ENCODE measurements at regions not wholly inside any gene's neighbourhood (a gene's known extent, or its start where the extent isn't known, plus 50 kb on each side); places are given as distances from the start of the nearest gene placed in this dataset.

GRCh38 chr5:164824671-164825070, 1319.3 kb downstream of the MAT2B start:
- Histone ChIP-seq H3K36me3 (no peaks in the 10 kb centered on the region), H3K4me1 (no peaks in the 10 kb centered on the region), H3K27ac (no peak overlapping the region), H3K27me3 (no peaks in the 10 kb centered on the region), H3K9me3 (no peaks in the 10 kb centered on the region), H3K4me3 (no peak overlapping the region)
- TF ChIP-seq CTCF (IDR thresholded peaks at IDR 0.05 in 4 of 5, conservative IDR thresholded peaks at IDR 0.05 in 1 of 5) (no peak), POLR2A (IDR thresholded peaks at IDR 0.05) (no peak)
- intact Hi-C loops (cut with DNase I; ENCODE audit: low total_unique reads) (no loop called here), in situ Hi-C loops (cut with MboI; ENCODE audit: low sequenced_read_pairs in 4 of 4) (no loop called here)
- ATAC-seq (no peak), DNase-seq (no peak)

- Histone ChIP-seq H3K36me3 (no peaks in the 10 kb centered on the region), H3K4me1 (no peaks in the 10 kb centered on the region), H3K27ac (no peak overlapping the region), H3K4me3 (no peak overlapping the region), H3K9me3 (no peaks in the 10 kb centered on the region), H3K27me3 (no peaks in the 10 kb centered on the region)
- intact Hi-C loops (cut with DNase I; ENCODE audit: low total_unique reads) (no loop called here), in situ Hi-C loops (cut with MboI; ENCODE audit: low sequenced_read_pairs in 4 of 4) (no loop called here)
- TF ChIP-seq CTCF (IDR thresholded peaks at IDR 0.05 in 4 of 5, conservative IDR thresholded peaks at IDR 0.05 in 1 of 5) (no peak), POLR2A (IDR thresholded peaks at IDR 0.05) (no peak)
- DNase-seq (no peak), ATAC-seq (no peak)
Measured at GRCh38 chr5:164832516-164832915, 1327.1 kb downstream of the MAT2B start.

- Histone ChIP-seq H3K36me3 (no peaks in the 10 kb centered on the region), H3K27ac (no peak overlapping the region), H3K9me3 (no peaks in the 10 kb centered on the region), H3K4me3 (no peak overlapping the region), H3K27me3 (no peaks in the 10 kb centered on the region), H3K4me1 (no peaks in the 10 kb centered on the region)
- intact Hi-C loops (cut with DNase I; ENCODE audit: low total_unique reads) (no loop called here), in situ Hi-C loops (cut with MboI; ENCODE audit: low sequenced_read_pairs in 4 of 4) (no loop called here)
- DNase-seq (no peak), ATAC-seq (no peak)
- TF ChIP-seq CTCF (IDR thresholded peaks at IDR 0.05 in 4 of 5, conservative IDR thresholded peaks at IDR 0.05 in 1 of 5) (no peak), POLR2A (IDR thresholded peaks at IDR 0.05) (no peak)
Measured at GRCh38 chr5:164844348-164844747, 1338.9 kb downstream of the MAT2B start.

- Histone ChIP-seq H3K4me3 (no peak overlapping the region), H3K27me3 (no peaks in the 10 kb centered on the region), H3K9me3 (no peaks in the 10 kb centered on the region), H3K27ac (no peak overlapping the region), H3K4me1 (no peaks in the 10 kb centered on the region), H3K36me3 (no peaks in the 10 kb centered on the region)
- in situ Hi-C loops (cut with MboI; ENCODE audit: low sequenced_read_pairs in 4 of 4) (no loop called here), intact Hi-C loops (cut with DNase I; ENCODE audit: low total_unique reads) (no loop called here)
- DNase-seq (no peak), ATAC-seq (no peak)
- TF ChIP-seq CTCF (IDR thresholded peaks at IDR 0.05 in 4 of 5, conservative IDR thresholded peaks at IDR 0.05 in 1 of 5) = no peak
Measured at GRCh38 chr5:164860896-164861295, 1355.5 kb downstream of the MAT2B start.

GRCh38 chr5:164861610-164862009, 1356.2 kb downstream of the MAT2B start:
- ATAC-seq (no peak), DNase-seq (no peak)
- in situ Hi-C loops (cut with MboI; ENCODE audit: low sequenced_read_pairs in 4 of 4) (no loop called here), intact Hi-C loops (cut with DNase I; ENCODE audit: low total_unique reads) (no loop called here)
- TF ChIP-seq POLR2A (IDR thresholded peaks at IDR 0.05) (no peak), CTCF (IDR thresholded peaks at IDR 0.05 in 4 of 5, conservative IDR thresholded peaks at IDR 0.05 in 1 of 5) (no peak)
- H3K36me3 ChIP-seq = no peaks in the 10 kb centered on the region
- H3K27ac ChIP-seq = no peak overlapping the region
- H3K27me3 ChIP-seq = no peaks in the 10 kb centered on the region
- no peaks in the 10 kb centered on the region for H3K9me3 ChIP-seq
- no peak overlapping the region for H3K4me3 ChIP-seq
- H3K4me1 ChIP-seq = no peaks in the 10 kb centered on the region

Measured in gastrocnemius medialis (tissue), 4 donors.